ENCODE measurements at regions not wholly inside any gene's neighbourhood (a gene's known extent, or its start where the extent isn't known, plus 50 kb on each side); places are given as distances from the start of the nearest gene placed in this dataset.
"Not testable (repeated sequence)": the region's sequence is repeated elsewhere in the genome, so short reads cannot be mapped to it uniquely, and the experiment has no call there.

DNA sequence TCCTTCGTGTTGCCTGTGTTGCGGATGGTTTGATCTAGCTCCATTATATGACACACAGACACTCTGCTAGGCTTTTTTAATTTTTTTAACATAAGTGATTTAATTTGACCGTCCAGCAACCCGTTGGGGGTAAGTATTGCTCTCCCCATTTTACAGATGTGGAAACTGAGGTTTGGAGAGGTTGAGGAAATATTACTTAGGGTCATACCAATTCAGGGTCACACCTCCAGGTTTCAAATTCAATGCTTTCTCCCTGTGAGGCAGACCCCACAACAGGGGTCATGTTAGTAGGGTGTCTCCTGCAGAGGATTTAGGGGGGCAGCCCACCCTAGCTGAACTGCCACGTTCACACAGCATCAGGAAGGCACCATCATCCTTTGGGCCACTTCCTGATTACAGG is 179.4 kb downstream of the COPRS start:
- no TSS peak for BruUV-seq (replicated peaks)

DNA sequence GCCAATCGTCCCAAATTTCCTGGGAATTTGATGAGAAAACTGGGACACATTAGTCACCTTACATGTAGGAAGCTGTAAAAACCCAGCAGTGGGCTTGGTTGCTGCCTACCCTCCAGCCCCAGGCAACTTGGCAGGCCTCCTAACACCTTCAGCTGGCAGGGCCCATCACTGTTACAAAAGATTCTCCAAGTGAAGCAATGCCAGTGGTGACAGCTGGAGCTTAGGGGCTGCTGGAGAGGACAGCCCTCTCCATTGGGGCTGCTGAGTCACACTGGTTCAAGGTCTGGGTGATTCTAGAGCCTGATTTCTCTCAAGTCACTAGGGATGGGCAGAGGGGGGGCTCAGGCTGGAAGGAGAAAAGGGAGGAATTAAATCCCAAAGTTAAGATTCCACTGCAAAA is 180.6 kb downstream of the COPRS start:
- ChIA-PET CTCF (no interaction called here), POLR2A (interaction anchor here (0.6 to 0.8 kb wide), 2 partner anchors 10 to 82 kb away, joined by 3 to 5 read pairs; no protein-coding TSS in a partner anchor)
- intact Hi-C loops (cut with micrococcal nuclease): loop anchor here (10.0 kb wide), 1 partner anchor 124 kb away; no protein-coding TSS in a partner anchor
- Mint-ChIP-seq H3K27me3 (ENCODE audit: insufficient read depth, unreplicated experiment) (no peaks in the 10 kb centered on the region), H3K4me3 (ENCODE audit: unreplicated experiment) (no peak overlapping the region), H3K9me3 (ENCODE audit: unreplicated experiment) (no peaks in the 10 kb centered on the region), H3K4me1 (ENCODE audit: insufficient read depth, unreplicated experiment) (peaks cover 30% of the 10 kb centered on the region), H3K27ac (ENCODE audit: low read depth, unreplicated experiment) (no peak overlapping the region), H3K36me3 (ENCODE audit: insufficient read depth, unreplicated experiment) (no peaks in the 10 kb centered on the region)
- peak; percentile 83 for DNase-seq (ENCODE audit: unreplicated experiment)
- BruUV-seq (replicated peaks): no TSS peak
- no peak for TF ChIP-seq CTCF (IDR thresholded peaks at IDR 0.05; ENCODE audit: unreplicated experiment)

More for the DNA sequence above, 179.4 kb downstream of the COPRS start:
- no peak for DNase-seq (ENCODE audit: unreplicated experiment)
- no peaks in the 10 kb centered on the region for H3K36me3 Mint-ChIP-seq (ENCODE audit: insufficient read depth, unreplicated experiment)
- CTCF ChIA-PET: no interaction called here
- H3K4me1 Mint-ChIP-seq (ENCODE audit: insufficient read depth, unreplicated experiment): peaks cover 21% of the 10 kb centered on the region
- no peak for TF ChIP-seq CTCF (IDR thresholded peaks at IDR 0.05; ENCODE audit: unreplicated experiment)
- no peak overlapping the region for H3K27ac Mint-ChIP-seq (ENCODE audit: low read depth, unreplicated experiment)
- intact Hi-C loops (cut with micrococcal nuclease): loop anchor here (10.0 kb wide), 1 partner anchor 125 kb away; no protein-coding TSS in a partner anchor
- no peak overlapping the region for H3K4me3 Mint-ChIP-seq (ENCODE audit: unreplicated experiment)
- POLR2A ChIA-PET: no interaction called here
- H3K9me3 Mint-ChIP-seq (ENCODE audit: unreplicated experiment): no peaks in the 10 kb centered on the region
- H3K27me3 Mint-ChIP-seq (ENCODE audit: insufficient read depth, unreplicated experiment): no peaks in the 10 kb centered on the region

GRCh38 chr17:31677681-31678080 is 181.4 kb downstream of the COPRS start:
- no peaks in the 10 kb centered on the region for H3K27me3 Mint-ChIP-seq (ENCODE audit: insufficient read depth, unreplicated experiment)
- DNase-seq (ENCODE audit: unreplicated experiment): no peak
- intact Hi-C loops (cut with micrococcal nuclease): loop anchor here (10.0 kb wide), 1 partner anchor 123 kb away; no protein-coding TSS in a partner anchor
- TF ChIP-seq CTCF (IDR thresholded peaks at IDR 0.05; ENCODE audit: unreplicated experiment): no peak
- POLR2A ChIA-PET: no interaction called here
- no peak overlapping the region for H3K27ac Mint-ChIP-seq (ENCODE audit: low read depth, unreplicated experiment)
- no peaks in the 10 kb centered on the region for H3K36me3 Mint-ChIP-seq (ENCODE audit: insufficient read depth, unreplicated experiment)
- no peaks in the 10 kb centered on the region for H3K9me3 Mint-ChIP-seq (ENCODE audit: unreplicated experiment)
- CTCF ChIA-PET: no interaction called here
- no peak overlapping the region for H3K4me3 Mint-ChIP-seq (ENCODE audit: unreplicated experiment)
- peaks cover 30% of the 10 kb centered on the region for H3K4me1 Mint-ChIP-seq (ENCODE audit: insufficient read depth, unreplicated experiment)
- BruUV-seq (replicated peaks): no TSS peak

GRCh38 chr17:31677036-31677435 is 182.0 kb downstream of the COPRS start:
- no peak overlapping the region for H3K27ac Mint-ChIP-seq (ENCODE audit: low read depth, unreplicated experiment)
- H3K4me3 Mint-ChIP-seq (ENCODE audit: unreplicated experiment): no peak overlapping the region
- H3K36me3 Mint-ChIP-seq (ENCODE audit: insufficient read depth, unreplicated experiment): no peaks in the 10 kb centered on the region
- no peak for TF ChIP-seq CTCF (IDR thresholded peaks at IDR 0.05; ENCODE audit: unreplicated experiment)
- H3K27me3 Mint-ChIP-seq (ENCODE audit: insufficient read depth, unreplicated experiment): no peaks in the 10 kb centered on the region
- BruUV-seq (replicated peaks): no TSS peak
- CTCF ChIA-PET: no interaction called here
- no peak for DNase-seq (ENCODE audit: unreplicated experiment)
- POLR2A ChIA-PET: interaction anchor here (0.9 kb wide), 1 partner anchor 104 kb away, joined by 3 read pairs; no protein-coding TSS in a partner anchor
- H3K4me1 Mint-ChIP-seq (ENCODE audit: insufficient read depth, unreplicated experiment): peaks cover 30% of the 10 kb centered on the region
- intact Hi-C loops (cut with micrococcal nuclease): loop anchor here (10.0 kb wide), 1 partner anchor 122 kb away; no protein-coding TSS in a partner anchor
- H3K9me3 Mint-ChIP-seq (ENCODE audit: unreplicated experiment): no peaks in the 10 kb centered on the region

DNA sequence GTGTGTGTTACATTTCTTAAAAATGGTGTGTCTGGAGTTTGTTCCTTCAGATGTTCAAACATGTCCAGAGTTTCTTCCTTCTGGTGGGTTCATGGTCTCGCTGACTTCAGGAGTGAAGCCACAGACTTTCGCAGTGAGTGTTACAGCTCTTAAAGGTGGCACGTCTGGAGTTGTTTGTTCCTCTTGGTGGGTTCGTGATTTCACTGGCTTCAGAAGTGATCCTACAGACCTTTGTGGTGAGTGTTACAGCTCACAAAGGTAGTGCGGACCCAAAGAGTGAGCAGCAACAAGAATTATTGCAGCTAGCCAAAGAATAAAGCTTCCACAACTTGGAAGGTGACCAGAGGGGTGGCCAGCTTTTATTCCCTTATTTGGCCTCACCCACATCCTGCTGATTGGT is 183.7 kb downstream of the COPRS start:
- DNase-seq (ENCODE audit: unreplicated experiment); BruUV-seq (replicated peaks); H3K4me3 Mint-ChIP-seq (ENCODE audit: unreplicated experiment); H3K27me3 Mint-ChIP-seq (ENCODE audit: insufficient read depth, unreplicated experiment); H3K36me3 Mint-ChIP-seq (ENCODE audit: insufficient read depth, unreplicated experiment); H3K9me3 Mint-ChIP-seq (ENCODE audit: unreplicated experiment); POLR2A ChIA-PET; H3K27ac Mint-ChIP-seq (ENCODE audit: low read depth, unreplicated experiment): not testable (repeated sequence)
- intact Hi-C loops (cut with micrococcal nuclease): loop anchor here (10.0 kb wide), 1 partner anchor 121 kb away; no protein-coding TSS in a partner anchor
- H3K4me1 Mint-ChIP-seq (ENCODE audit: insufficient read depth, unreplicated experiment): peaks cover 30% of the 10 kb centered on the region
- CTCF ChIA-PET: interaction anchor here (0.6 to 1.5 kb wide), 2 partner anchors 25 to 166 kb away, joined by 3 read pairs; no protein-coding TSS in a partner anchor
